Parathyroid adenoma (tissue), 2 donors: ENCODE measurements at regions not wholly inside any gene's neighbourhood (a gene's known extent, or its start where the extent isn't known, plus 50 kb on each side); places are given as distances from the start of the nearest gene placed in this dataset.

Experiments used
- H2AFZ ChIP-seq: fragments of 300-600 bp; sonication (generic); one replicate; pipeline ENCODE4 v1.7.0; 2017; ENCODE audit warnings: antibody characterized with exemption, mild to moderate bottlenecking
- H3K27ac ChIP-seq: fragments of 300-600 bp; sonication (generic); one replicate; pipeline ENCODE4 v1.7.0; 2017
- H3K27me3 ChIP-seq: fragments of 300-600 bp; sonication (generic); one replicate; pipeline ENCODE4 v1.7.0; 2017; ENCODE audit warnings: low read length; ENCODE audit not compliant: control insufficient read depth, insufficient read depth
- H3K36me3 ChIP-seq: fragments of 300-600 bp; sonication (generic); one replicate; pipeline ENCODE4 v1.7.0; 2017; ENCODE audit warnings: low read length; ENCODE audit not compliant: control insufficient read depth, insufficient read depth
- H3K4me1 ChIP-seq: fragments of 300-600 bp; sonication (generic); one replicate; pipeline ENCODE4 v1.7.0; 2017; ENCODE audit warnings: control low read depth
- H3K4me2 ChIP-seq: fragments of 300-600 bp; sonication (generic); one replicate; pipeline ENCODE4 v1.7.0; 2017; ENCODE audit warnings: low read length
- H3K4me3 ChIP-seq: fragments of 300-600 bp; sonication (generic); one replicate; pipeline ENCODE4 v1.7.0; 2017; ENCODE audit warnings: low read depth, low read length
- H3K79me2 ChIP-seq: fragments of 300-600 bp; sonication (generic); one replicate; pipeline ENCODE4 v1.7.0; 2017; ENCODE audit warnings: control low read depth
- H3K9ac ChIP-seq: fragments of 300-600 bp; sonication (generic); one replicate; pipeline ENCODE4 v1.7.0; 2017; ENCODE audit warnings: mild to moderate bottlenecking
- H3K9me3 ChIP-seq: fragments of 300-600 bp; sonication (generic); one replicate; pipeline ENCODE4 v1.7.0; 2017; ENCODE audit warnings: low read length; ENCODE audit not compliant: control insufficient read depth
- TF ChIP-seq, protein P1 (sequence below): fragments of 300-600 bp; sonication (generic); IDR thresholded peaks from one replicate; pipeline ENCODE4 v1.7.0; 2017; ENCODE audit warnings: antibody characterized with exemption, mild to moderate bottlenecking
- donor health status: primary hyperparathyroidism.

DNA sequence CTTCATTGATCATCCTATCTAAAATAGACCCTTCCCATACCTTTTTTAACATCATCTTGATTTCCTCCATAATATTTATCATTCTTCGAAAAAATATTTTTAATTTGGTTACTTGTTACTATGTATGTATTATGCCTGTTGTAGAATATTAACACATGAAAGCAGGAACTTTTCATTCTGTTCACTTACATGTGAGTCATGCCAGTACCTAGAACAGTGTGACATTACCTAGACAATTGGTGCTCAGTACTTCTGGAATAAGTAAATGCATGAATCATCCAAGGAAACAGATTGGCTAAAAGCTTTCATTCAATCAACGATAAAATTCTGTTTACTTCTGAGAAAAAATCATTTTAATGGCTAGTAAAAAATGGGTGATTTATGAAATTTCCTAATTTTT is 76.4 kb downstream of the CXXC4 start:
- no peaks in the 10 kb centered on the region for H3K4me1 ChIP-seq
- no peaks in the 10 kb centered on the region for H3K9me3 ChIP-seq
- TF ChIP-seq, protein P1, sequence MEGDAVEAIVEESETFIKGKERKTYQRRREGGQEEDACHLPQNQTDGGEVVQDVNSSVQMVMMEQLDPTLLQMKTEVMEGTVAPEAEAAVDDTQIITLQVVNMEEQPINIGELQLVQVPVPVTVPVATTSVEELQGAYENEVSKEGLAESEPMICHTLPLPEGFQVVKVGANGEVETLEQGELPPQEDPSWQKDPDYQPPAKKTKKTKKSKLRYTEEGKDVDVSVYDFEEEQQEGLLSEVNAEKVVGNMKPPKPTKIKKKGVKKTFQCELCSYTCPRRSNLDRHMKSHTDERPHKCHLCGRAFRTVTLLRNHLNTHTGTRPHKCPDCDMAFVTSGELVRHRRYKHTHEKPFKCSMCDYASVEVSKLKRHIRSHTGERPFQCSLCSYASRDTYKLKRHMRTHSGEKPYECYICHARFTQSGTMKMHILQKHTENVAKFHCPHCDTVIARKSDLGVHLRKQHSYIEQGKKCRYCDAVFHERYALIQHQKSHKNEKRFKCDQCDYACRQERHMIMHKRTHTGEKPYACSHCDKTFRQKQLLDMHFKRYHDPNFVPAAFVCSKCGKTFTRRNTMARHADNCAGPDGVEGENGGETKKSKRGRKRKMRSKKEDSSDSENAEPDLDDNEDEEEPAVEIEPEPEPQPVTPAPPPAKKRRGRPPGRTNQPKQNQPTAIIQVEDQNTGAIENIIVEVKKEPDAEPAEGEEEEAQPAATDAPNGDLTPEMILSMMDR = no peak
- H2AFZ ChIP-seq = no peak overlapping the region
- H3K4me3 ChIP-seq = no peak overlapping the region
- no peak overlapping the region for H3K9ac ChIP-seq
- H3K27me3 ChIP-seq = no peaks in the 10 kb centered on the region
- no peak overlapping the region for H3K4me2 ChIP-seq
- H3K36me3 ChIP-seq = no peaks in the 10 kb centered on the region
- no peak overlapping the region for H3K27ac ChIP-seq
- no peaks in the 10 kb centered on the region for H3K79me2 ChIP-seq

DNA sequence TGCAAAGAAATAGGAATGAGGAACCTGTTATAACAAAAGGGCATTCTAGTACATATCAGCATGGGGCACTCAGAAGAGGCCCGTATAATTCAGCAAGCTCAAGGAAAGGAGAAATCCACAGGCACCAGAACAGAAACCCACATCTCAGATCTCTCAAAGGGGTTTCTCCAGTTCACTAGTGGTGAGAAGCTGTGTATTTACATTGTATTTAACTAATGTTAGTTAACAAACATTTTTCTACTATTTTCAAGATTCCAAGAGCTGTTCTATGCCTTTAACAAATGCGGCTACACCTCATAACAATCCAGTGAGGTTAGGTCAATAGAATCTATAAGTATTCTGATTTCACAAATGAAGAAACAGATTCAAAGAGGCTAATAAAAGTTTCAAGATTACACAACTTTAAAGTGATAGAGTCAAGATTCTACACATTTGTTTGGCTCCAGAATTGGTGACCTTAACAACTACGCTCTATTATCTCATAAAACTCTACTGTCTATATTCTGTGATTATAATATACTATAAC is 77.3 kb downstream of the CXXC4 start:
- H3K27me3 ChIP-seq = no peaks in the 10 kb centered on the region
- no peaks in the 10 kb centered on the region for H3K79me2 ChIP-seq
- TF ChIP-seq, protein P1 = no peak
- no peak overlapping the region for H3K27ac ChIP-seq
- no peaks in the 10 kb centered on the region for H3K4me1 ChIP-seq
- no peak overlapping the region for H3K4me2 ChIP-seq
- H2AFZ ChIP-seq = no peak overlapping the region
- no peaks in the 10 kb centered on the region for H3K9me3 ChIP-seq
- H3K36me3 ChIP-seq = no peaks in the 10 kb centered on the region
- H3K4me3 ChIP-seq = no peak overlapping the region
- H3K9ac ChIP-seq = no peak overlapping the region

DNA sequence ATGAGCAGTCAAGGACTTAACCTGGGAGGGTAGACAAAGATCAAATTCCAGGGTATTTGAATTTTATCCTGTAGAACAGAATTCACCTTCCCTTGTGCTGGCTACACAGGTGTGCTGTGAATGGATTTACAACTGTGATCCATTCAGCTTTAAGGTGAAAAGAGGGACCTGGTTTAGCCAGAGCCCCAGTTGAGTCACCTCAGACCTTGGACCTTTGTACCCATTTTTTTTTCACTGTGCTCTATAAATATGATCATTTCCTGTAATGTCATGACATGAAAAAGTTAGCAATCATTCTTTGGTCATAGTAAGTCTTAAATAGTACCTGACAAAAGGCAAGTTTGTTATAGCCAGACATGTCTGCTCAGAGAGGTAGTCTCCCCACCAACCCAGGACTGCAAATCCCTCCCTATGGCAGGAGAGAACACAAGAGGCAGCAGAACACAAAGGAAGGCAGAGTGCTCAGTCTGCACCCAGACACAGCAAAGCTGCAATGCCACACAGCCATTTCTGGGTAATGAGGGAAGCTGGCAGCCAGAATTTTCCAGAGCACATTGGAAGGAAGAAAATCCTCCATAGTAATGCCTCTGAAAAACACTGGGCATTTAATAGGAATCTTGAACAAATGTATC is 77.9 kb downstream of the CXXC4 start:
- Histone ChIP-seq H3K9ac (no peak overlapping the region), H3K79me2 (no peaks in the 10 kb centered on the region), H3K36me3 (no peaks in the 10 kb centered on the region), H2AFZ (no peak overlapping the region), H3K4me2 (no peak overlapping the region), H3K4me3 (no peak overlapping the region), H3K9me3 (no peaks in the 10 kb centered on the region), H3K27ac (no peak overlapping the region), H3K4me1 (no peaks in the 10 kb centered on the region), H3K27me3 (no peaks in the 10 kb centered on the region)
- TF ChIP-seq, protein P1 = no peak

DNA sequence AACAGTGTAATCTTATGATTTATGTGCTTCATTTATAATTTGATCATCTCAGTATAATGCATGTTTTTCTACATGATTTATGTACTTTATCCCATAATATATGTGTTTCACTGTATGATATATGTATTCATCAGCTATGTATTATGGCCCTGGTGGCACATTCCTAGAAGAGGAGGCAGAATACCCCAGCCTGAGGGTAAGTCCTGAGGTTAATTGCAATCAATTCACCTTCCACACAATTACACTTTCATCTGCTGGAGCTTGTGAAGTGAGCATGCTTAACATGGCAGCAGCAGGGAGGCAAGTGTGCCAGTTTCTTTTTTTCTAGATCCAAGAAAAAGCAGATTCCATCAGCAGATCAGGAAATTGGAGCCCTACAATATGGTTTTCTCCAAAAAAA is 81.2 kb downstream of the CXXC4 start:
- no peaks in the 10 kb centered on the region for H3K36me3 ChIP-seq
- no peaks in the 10 kb centered on the region for H3K4me1 ChIP-seq
- TF ChIP-seq, protein P1 = no peak
- no peak overlapping the region for H3K9ac ChIP-seq
- no peak overlapping the region for H2AFZ ChIP-seq
- H3K4me2 ChIP-seq = no peak overlapping the region
- H3K9me3 ChIP-seq = no peaks in the 10 kb centered on the region
- H3K4me3 ChIP-seq = no peak overlapping the region
- no peaks in the 10 kb centered on the region for H3K27me3 ChIP-seq
- no peak overlapping the region for H3K27ac ChIP-seq
- H3K79me2 ChIP-seq = no peaks in the 10 kb centered on the region

DNA sequence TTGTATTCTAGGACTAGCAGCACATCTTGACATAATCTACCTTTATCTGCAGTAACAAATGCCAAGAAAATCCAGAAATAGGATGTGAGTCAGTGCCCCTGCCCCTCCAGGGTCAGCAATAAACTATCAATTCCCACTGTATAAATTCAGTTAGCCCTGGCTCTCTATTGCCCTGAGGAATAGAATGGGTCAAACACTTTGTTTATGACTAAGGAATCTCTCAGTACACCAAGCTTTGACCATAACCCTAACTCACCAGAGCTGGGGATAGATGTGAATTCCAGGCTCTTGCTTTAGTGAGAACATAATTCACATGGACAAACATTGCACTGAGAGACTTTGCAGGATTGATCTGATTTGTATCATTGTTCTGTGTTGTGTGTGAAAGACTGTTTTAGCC is 82.3 kb downstream of the CXXC4 start:
- Histone ChIP-seq H3K4me2 (no peak overlapping the region), H3K36me3 (no peaks in the 10 kb centered on the region), H3K9me3 (no peaks in the 10 kb centered on the region), H3K27ac (no peak overlapping the region), H3K4me1 (no peaks in the 10 kb centered on the region), H3K27me3 (no peaks in the 10 kb centered on the region), H3K79me2 (no peaks in the 10 kb centered on the region), H2AFZ (no peak overlapping the region), H3K4me3 (no peak overlapping the region), H3K9ac (no peak overlapping the region)
- TF ChIP-seq, protein P1 = no peak
